Thyroid gland (tissue), 4 donors: ENCODE measurements at regions not wholly inside any gene's neighbourhood (a gene's known extent, or its start where the extent isn't known, plus 50 kb on each side); places are given as distances from the start of the nearest gene placed in this dataset.

Experiments
- DNase-seq, 2 donors: peaks; one replicate each; pipeline ENCODE4 v3.0.0-alpha.2; 2019
- H3K27ac ChIP-seq, 3 donors: fragments of 200-600 bp; sonication (generic); 1 replicate in 2 of 3; 2 replicates in 1 of 3; pipeline ENCODE4 v1.5.1; 2016 to 2019; ENCODE audit warnings: mild to moderate bottlenecking in 1 of 3, moderate library complexity in 1 of 3
- H3K27me3 ChIP-seq: fragments of 200-600 bp; sonication (generic); one replicate; pipeline ENCODE4 v1.5.1; 2019
- H3K36me3 ChIP-seq, 2 donors: fragments of 200-600 bp; sonication (generic); one replicate each; pipeline ENCODE4 v1.5.1; 2016 to 2019
- H3K4me1 ChIP-seq, 2 donors: fragments of 200-600 bp; sonication (generic); one replicate each; pipeline ENCODE4 v1.5.1; 2017 to 2019
- H3K4me3 ChIP-seq, 3 donors: fragments of 200-600 bp; sonication (generic); replicated peaks in 1 of 3; 1 replicate in 2 of 3; 2 replicates in 1 of 3; pipeline ENCODE4 v1.5.1; 2016; ENCODE audit warnings: mild to moderate bottlenecking in 1 of 3
- H3K9me3 ChIP-seq: fragments of 200-600 bp; sonication (generic); one replicate; pipeline ENCODE4 v1.5.1; 2017
- POLR2A ChIP-seq, 2 donors: fragments of 450-650 bp; IDR thresholded peaks; one replicate each; pipeline ENCODE4 v1.6.1; 2017; ENCODE audit warnings: antibody characterized with exemption in 2 of 2, mild to moderate bottlenecking in 2 of 2, moderate library complexity in 1 of 2
- WGBS, 2 donors: methylation state at CpG; one replicate each; pipeline ENCODE4 v1.1.5; 2017; 5-methylcytosine and 5-hydroxymethylcytosine counted together
- intact Hi-C: fragments of 100-400 bp; cut with DNase I; formaldehyde crosslinking; loops from one replicate; pipeline ENCODE4 v1.15.1; 2023
- TF ChIP-seq, protein P1 (sequence below), 6 experiments: fragments of 200-600 bp in 3 of 6; fragments of 450-650 bp in 3 of 6; sonication (generic) in 3 of 6; IDR thresholded peaks; one replicate each; pipeline ENCODE4 v1.5.1; 2016 to 2019; ENCODE audit warnings: antibody characterized with exemption in 6 of 6, mild to moderate bottlenecking in 2 of 6, inconsistent platforms in 1 of 6, moderate library complexity in 1 of 6

DNA sequence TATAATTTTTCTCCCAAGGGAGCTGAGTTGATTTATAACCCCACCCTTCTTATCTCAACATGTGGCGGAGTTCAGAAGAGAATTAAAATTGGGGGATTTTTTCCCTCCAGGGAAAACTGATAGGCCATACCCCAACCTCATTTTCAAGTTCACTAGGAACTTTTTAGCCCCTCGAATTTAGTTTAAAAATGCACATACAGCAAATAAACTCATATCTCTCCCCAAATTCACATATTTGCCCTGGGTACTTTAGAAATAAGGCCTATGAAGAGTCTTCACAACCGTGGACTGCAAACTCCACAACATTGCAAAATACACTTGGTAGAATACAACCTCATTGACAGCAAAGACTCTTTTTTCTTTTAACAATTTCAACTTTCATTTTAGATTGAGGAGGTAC lies 206.7 kb upstream of the LEF1 start:
- DNase-seq, result no peak

DNA sequence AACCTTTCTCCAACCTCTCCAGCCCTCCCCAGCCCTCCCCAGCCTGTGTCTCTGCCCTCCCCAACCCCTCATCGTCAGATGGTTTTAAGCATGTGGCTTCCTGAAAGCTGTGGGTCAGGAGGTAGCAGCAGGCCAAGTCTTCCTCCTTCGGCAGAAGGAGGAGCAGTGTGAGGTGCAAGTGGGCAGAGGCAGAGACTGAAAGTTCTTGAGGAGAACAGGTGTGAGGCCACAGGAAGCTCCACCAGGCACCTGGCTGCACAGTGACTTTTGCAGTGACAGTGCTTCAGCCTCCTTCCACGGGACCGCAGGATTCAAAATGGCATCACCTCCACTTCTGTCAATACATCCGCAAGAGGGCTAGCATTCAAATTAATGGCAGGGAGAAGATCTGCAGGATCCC lies 203.9 kb upstream of the LEF1 start:
- Histone ChIP-seq H3K36me3 (no peaks in the 10 kb centered on the region), H3K27me3 (no peaks in the 10 kb centered on the region), H3K9me3 (no peaks in the 10 kb centered on the region), H3K4me1 (no peaks in the 10 kb centered on the region), H3K4me3 (no peak overlapping the region), H3K27ac (no peak overlapping the region)
- no peak for DNase-seq
- intact Hi-C loops, result no loop called here
- no peak for TF ChIP-seq POLR2A (IDR thresholded peaks at IDR 0.05)
- TF ChIP-seq, protein P1, sequence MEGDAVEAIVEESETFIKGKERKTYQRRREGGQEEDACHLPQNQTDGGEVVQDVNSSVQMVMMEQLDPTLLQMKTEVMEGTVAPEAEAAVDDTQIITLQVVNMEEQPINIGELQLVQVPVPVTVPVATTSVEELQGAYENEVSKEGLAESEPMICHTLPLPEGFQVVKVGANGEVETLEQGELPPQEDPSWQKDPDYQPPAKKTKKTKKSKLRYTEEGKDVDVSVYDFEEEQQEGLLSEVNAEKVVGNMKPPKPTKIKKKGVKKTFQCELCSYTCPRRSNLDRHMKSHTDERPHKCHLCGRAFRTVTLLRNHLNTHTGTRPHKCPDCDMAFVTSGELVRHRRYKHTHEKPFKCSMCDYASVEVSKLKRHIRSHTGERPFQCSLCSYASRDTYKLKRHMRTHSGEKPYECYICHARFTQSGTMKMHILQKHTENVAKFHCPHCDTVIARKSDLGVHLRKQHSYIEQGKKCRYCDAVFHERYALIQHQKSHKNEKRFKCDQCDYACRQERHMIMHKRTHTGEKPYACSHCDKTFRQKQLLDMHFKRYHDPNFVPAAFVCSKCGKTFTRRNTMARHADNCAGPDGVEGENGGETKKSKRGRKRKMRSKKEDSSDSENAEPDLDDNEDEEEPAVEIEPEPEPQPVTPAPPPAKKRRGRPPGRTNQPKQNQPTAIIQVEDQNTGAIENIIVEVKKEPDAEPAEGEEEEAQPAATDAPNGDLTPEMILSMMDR (IDR thresholded peaks at IDR 0.05), result no peak
- WGBS, 2 donors, result 82% methylated on average over 5 of the region's 5 CpGs

More for the DNA sequence above, 206.7 kb upstream of the LEF1 start:
- intact Hi-C loops, result no loop called here
- H3K4me1 ChIP-seq, result no peaks in the 10 kb centered on the region
- no peak overlapping the region for H3K4me3 ChIP-seq
- TF ChIP-seq, protein P1 (IDR thresholded peaks at IDR 0.05), result no peak
- no peak for TF ChIP-seq POLR2A (IDR thresholded peaks at IDR 0.05)
- no peaks in the 10 kb centered on the region for H3K27me3 ChIP-seq
- 81 to 89% methylated on average over 3 of the region's 3 CpGs for WGBS, 2 donors
- no peaks in the 10 kb centered on the region for H3K36me3 ChIP-seq
- H3K27ac ChIP-seq, result no peak overlapping the region
- H3K9me3 ChIP-seq, result no peaks in the 10 kb centered on the region

DNA sequence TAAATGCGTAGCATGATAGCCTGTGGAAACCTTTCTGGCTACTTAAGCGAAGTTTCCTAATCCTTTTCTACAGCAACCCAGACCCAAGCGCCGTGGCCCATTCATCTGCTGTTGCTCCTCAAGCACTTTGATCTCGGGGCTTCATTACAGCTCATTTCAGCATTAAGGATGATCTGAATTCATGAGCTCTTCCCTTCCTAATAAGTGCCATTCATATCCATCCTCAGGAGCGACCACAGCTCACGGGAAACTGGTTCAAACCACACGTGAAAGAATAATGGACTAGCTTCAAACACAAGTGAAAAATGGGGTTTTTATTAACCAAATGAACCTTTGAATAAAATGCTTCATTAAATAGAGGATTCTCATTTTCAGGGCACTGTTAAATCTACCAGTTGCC lies 202.6 kb upstream of the LEF1 start:
- Histone ChIP-seq H3K4me1 (no peaks in the 10 kb centered on the region), H3K27me3 (no peaks in the 10 kb centered on the region), H3K27ac (no peak overlapping the region), H3K4me3 (no peak overlapping the region), H3K36me3 (no peaks in the 10 kb centered on the region), H3K9me3 (no peaks in the 10 kb centered on the region)
- no peak for TF ChIP-seq POLR2A (IDR thresholded peaks at IDR 0.05)
- TF ChIP-seq, protein P1 (IDR thresholded peaks at IDR 0.05), result no peak
- intact Hi-C loops, result no loop called here
- DNase-seq, result no peak
- WGBS, 2 donors, result 91 to 92% methylated on average over 8 of the region's 8 CpGs

DNA sequence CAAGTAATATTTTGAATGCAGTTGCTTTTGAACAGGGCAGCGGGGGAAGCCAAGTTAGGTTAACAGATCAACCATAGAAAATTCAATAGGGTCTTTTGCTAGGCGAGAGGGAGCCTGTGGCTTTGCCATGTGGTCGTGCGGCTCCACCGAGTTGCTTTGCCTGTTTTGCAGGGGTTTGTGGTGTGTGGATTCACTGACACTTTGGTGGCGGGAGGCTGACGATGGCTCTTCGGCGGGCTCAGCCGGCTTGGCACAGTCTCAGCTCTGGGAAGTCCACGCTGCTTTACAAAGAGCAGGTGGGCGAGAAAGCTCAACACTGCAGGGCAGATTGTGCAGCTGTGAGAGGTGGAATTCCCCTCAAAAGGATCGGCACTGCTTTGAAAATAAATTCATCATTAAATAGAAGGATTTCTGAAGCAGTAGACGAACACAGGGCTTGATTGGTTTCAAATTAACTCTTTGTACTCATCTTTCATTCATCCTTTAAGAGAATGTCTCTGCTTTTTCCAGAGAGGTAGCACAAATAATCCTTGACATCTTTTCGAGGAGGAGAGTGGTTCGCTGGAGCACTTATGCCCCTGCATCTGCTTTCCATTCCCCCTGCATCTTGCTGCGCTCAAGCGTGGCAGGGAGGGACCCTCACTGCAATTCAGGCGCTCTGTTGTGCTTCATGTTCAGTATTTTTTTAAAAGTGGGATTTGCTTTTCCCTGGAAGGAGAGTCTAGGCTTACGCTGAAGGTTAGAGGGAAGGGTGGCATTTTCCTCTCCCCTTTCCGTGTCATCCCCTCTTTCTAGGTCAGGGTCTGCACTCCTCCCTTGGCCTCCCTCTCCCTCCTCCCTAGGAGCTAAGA lies 201.8 kb upstream of the LEF1 start:
- no peaks in the 10 kb centered on the region for H3K36me3 ChIP-seq
- no peak for DNase-seq

More for the DNA sequence above, 201.8 kb upstream of the LEF1 start:
- no peaks in the 10 kb centered on the region for H3K4me1 ChIP-seq
- no peaks in the 10 kb centered on the region for H3K9me3 ChIP-seq
- no peaks in the 10 kb centered on the region for H3K27me3 ChIP-seq
- H3K27ac ChIP-seq, result no peak overlapping the region
- no peak overlapping the region for H3K4me3 ChIP-seq
- TF ChIP-seq, protein P1 (IDR thresholded peaks at IDR 0.05), result no peak
- no peak for TF ChIP-seq POLR2A (IDR thresholded peaks at IDR 0.05)
- 41 to 46% methylated on average over 21 of the region's 21 CpGs for WGBS, 2 donors
- intact Hi-C loops, result no loop called here
